ENCODE measurements at regions not wholly inside any gene's neighbourhood (a gene's known extent, or its start where the extent isn't known, plus 50 kb on each side); places are given as distances from the start of the nearest gene placed in this dataset.

- DNase-seq: no peak
These were observed 80.1 kb upstream of the ATF3 start for GRCh38 chr1:212528501-212528900.

- no peak for DNase-seq
These were observed 79.3 kb upstream of the ATF3 start for GRCh38 chr1:212529211-212529741.

- DNase-seq: no peak
These were observed 77.3 kb upstream of the ATF3 start for GRCh38 chr1:212531267-212531666.

- DNase-seq: no peak
These were observed 76.8 kb upstream of the ATF3 start for GRCh38 chr1:212531796-212532195.

DNA sequence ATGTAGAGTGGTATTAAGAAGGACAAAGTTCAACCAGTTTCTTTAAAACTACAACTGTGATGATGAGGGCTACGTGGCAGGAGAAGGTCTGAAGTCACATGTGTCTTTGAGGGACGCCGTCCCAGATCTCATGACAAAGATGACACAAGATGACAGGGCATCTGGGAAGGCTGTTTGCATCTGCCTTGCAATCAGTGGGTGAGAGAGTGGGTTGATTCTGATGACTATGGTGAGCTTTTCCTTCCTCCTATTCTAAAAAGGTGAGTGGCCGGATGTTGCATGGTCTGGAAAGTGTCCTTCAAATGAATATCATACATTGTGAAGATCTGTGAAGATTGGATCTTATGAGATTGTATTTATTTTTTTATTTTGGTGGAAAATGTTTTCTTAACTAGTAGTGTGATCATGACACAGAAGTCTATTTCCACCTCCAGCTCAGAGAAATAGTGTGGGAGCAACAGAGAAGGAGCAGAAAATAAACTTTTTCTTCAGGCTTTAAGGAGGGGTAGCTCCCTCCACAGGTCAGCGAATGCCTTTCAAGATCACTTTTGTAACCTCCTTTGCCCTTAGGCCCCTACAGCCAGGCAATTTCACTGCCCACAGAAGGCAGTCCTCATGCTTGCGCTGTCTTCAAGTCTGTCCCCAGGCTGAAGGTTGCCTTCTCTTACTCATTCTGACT, 76.0 kb upstream of the ATF3 start:
- no peak for DNase-seq

DNA sequence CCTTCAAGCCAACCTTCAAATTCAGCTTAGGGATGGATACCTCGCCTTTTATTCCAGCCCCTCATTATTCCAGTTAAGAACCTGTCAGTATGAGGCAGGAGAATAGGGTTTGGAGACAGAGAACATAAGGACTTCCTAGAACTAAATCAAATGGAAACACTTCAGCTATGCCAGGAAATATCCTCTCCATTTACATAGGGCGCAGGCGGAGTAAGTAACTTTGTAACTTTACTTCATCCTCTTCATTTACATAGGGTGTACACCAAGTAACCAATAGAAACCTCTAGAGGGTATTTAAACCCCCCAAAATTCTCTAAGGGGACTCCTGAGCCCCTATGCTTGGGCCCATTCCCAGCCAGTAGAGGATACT, 75.4 kb upstream of the ATF3 start:
- DNase-seq: no peak

DNA sequence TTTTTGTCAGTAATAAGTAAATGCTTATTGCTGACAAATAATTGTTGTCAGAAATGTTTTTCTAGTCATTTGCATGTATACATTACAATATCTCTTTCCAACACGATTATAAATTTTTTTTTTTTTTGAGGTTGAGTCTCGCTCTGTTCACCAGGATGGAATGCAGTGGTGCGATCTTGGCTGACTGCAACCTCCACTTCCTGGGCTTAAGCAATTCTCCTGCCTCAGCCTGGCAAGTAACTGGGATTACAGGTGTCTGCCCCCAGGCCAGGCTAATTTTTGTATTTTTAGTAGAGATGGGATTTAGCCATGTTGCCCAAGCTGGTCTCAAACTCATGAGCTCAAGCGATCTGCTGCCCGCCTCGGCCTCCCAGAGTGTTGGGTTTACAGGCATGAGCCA, 72.0 kb upstream of the ATF3 start:
- no peak for DNase-seq

DNA sequence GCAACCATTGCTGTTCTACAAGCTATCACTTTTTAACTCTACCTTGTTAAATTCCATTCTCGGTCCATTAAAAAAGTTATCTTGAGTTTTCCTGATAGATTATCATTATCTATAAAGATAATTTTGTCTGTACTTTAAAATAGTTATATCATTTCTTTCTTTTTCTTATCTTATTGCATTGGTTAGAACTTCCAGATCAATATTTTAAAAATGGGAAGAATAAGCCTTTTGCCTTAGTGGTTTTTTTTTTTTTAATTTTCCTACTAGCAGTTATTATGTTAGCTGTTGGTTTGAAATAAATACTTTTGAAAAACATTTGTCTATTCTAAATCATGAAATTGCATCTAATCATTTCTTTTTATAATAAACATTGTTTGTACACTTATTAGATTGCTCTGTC, 71.0 kb upstream of the ATF3 start:
- no peak for DNase-seq

DNA sequence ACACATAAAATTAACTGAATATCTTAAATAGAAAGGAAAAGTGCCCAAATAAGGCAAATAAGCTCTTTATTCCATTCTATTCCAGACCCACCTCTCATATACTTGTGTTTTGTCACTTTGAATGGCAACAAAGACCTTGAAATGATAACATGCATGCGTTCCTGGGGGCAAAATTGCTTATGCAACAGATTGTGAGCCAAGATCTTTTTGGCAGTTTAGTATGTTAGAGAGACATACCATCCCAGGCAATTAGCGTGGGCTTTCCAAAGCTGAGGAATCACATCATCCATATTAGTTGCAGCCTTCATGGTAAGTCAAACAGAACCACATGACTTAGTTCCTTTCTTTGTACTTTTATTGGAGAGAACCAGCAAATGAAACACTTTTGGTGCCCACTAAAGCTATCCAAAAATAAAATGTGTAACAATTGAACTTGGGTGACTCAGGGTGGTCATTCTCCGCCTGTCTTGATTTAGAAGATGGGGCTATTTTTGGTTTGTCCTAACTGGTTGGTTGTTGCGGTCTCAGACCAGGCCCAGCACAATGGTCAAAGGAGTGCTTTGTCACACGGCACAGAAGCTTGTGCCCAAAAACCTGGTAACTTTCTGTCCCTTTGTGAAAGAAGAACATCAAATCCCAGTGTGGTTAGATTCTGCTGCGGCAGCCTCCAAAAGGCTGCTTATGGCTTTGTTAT, 68.7 kb upstream of the ATF3 start:
- DNase-seq: no peak

DNA sequence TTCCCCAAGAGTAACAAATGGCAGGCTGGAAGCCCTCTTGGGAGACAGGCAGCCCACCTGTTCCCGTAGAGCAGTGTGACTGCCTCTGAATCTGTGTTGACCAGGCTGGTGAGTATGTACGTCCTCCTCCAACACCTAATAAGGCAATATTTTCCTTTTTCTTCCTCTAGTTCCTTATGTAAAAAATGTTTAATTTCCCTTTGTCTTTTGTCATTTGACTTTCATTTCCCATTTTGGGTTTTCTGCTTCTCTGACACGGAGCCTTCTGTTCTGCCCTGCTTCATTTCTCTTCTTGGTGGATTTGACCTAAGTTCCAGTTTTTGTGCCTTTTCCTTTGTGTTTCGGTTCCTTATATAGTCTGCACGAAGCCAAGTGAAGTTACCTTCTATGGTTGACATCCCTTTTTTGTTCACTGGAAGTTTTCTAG, 65.8 kb upstream of the ATF3 start:
- DNase-seq: no peak

- no peak for DNase-seq
These were observed 64.5 kb upstream of the ATF3 start for GRCh38 chr1:212544110-212544509.

GRCh38 chr1:212545941-212546635, 62.5 kb upstream of the ATF3 start:
- DNase-seq: no peak

- DNase-seq: no peak
These were observed 59.0 kb upstream of the ATF3 start for GRCh38 chr1:212549503-212550017.

DNA sequence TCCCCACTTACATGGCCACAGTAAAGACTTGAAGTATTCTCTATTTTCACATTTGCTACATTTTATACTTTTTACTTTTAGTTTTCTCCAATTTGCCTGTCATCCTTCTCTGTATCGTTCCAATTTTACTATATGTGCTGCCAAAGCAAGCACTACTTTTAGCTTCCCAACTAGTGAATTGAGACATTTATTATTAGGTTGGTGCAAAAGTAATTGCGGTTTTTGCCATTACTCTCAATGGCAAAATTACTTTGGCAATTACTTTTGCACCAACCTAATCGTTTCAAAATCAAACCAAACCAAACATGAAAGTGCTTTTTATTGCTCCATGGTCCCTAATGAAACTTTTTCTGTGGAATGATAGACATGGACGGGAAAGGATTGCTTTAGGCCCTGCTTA, 56.6 kb upstream of the ATF3 start:
- DNase-seq: no peak

- DNase-seq: no peak
These were observed 54.9 kb upstream of the ATF3 start for GRCh38 chr1:212553676-212554075.

GRCh38 chr1:212554401-212554800, 54.2 kb upstream of the ATF3 start:
- DNase-seq: no peak

DNA sequence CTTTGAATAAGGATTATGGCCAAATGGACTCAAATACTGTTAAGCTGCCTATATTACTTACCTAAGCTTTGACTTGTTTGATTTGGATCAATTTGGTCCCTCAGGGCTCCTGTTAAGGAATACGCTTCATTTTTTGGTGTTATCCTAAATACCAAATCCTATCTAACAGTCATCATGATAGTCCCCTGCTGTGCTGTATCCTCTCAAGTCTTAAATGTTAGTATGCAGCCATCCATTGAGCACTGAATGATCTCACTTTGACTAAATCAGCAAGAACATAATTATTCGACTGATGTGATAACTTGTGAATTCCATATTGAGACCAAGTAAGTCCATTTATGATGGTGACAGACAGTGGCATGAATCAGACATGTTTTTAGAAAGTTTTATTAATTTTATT, 53.1 kb upstream of the ATF3 start:
- no peak for DNase-seq

DNA sequence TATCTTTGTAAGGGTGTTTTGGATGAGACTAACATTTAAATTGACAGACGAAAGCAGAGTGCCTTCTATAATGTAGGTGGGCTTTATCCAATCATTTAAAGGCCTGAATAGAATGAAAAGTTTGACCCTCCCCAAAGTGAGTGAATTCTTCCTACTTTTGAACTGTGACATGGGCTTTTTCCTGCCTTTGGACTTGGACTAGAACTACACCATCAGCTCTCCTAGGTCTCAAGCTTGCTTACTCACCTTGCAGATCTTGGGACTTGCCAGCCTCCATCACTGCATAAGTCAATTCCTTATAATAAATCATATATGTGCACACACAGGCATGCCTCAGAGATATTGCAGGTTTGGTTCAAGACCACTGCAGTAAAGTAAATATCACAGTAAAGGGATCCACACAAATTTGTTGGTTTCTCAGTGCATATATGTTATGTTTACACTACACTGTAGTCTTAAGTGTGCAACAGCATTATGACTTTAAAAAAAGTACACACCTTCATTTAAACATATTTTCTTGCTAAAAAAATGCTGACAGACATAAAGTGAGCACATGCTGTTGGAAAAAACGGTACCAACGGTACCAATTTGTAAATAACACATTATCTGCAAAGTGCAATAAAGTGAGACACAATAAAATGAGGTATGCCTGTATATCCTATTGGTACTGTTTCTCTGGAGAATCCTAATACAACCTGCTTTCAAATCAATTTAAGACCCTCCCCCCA, 51.6 kb upstream of the ATF3 start:
- DNase-seq: no peak

- DNase-seq: no peak
These were observed 50.5 kb upstream of the ATF3 start for GRCh38 chr1:212557739-212558692.

DNA sequence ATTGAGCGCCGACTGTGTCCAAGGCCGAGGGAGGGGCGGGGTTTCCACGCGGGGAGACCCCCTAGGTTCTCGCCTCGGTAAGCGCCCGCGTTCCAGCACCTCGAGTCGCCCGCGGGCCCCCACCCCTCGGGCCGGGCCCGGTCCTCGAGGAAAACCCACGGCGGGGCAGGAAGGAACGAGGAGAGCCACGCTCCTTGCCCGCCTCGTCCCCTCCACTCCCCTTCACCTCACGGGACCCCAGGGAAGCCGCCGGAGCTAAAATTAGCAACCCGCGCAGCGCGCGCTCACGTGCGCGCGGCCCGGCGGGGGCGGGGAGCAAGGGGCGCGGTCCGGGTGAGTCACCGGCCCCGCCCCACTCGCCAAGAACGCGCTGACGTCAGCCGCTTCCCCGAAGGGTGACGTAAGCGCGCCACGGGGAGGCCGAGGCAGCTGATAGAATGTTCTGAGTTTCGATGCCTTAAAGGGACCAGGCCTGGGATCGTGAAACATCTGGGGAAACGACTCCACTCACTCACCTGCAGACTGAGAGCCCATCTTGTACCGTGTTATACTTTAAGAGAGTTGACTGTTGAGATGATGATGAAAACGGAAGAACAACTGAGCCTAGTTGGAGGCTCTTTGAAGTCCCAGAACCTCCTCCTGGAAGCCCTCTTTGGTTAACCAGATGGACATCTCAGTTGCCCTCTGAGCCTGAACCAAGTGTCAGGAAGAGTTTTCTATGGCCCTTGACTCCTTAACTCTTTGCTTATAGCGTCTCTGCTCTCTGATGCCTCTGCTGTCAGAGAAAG, 49.7 kb upstream of the ATF3 start:
- peak; percentile 40 for DNase-seq
